Ishikawa (cell line): ENCODE measurements at regions not wholly inside any gene's neighbourhood (a gene's known extent, or its start where the extent isn't known, plus 50 kb on each side); places are given as distances from the start of the nearest gene placed in this dataset.

Source experiments
- CEBPB ChIP-seq: IDR thresholded peaks from 2 replicates; pipeline ENCODE4 v1.6.1; 2012
- CREB1 ChIP-seq: IDR thresholded peaks from 2 replicates; pipeline ENCODE4 v1.6.1; 2012; ENCODE audit warnings: low read depth
- EGR1 ChIP-seq: IDR thresholded peaks from 2 replicates; pipeline ENCODE4 v1.6.1; 2012
- EP300 ChIP-seq: IDR thresholded peaks from 2 replicates; pipeline ENCODE4 v1.6.1; 2012; ENCODE audit warnings: borderline replicate concordance
- FOXM1 ChIP-seq: IDR thresholded peaks from 2 replicates; pipeline ENCODE4 v1.6.1; 2012; ENCODE audit warnings: low read depth, borderline replicate concordance
- NFIC ChIP-seq: IDR thresholded peaks from 2 replicates; pipeline ENCODE4 v1.6.1; 2012
- RAD21 ChIP-seq: IDR thresholded peaks from 2 replicates; pipeline ENCODE4 v1.6.1; 2012; ENCODE audit warnings: low read depth
- TAF1 ChIP-seq: IDR thresholded peaks from 2 replicates; pipeline ENCODE4 v1.6.1; 2012; ENCODE audit warnings: low read depth, mild to moderate bottlenecking
- TCF12 ChIP-seq: IDR thresholded peaks from 2 replicates; pipeline ENCODE4 v1.6.1; 2012; ENCODE audit warnings: low read depth
- TEAD4 ChIP-seq: IDR thresholded peaks from 2 replicates; pipeline ENCODE4 v1.6.1; 2012
- YY1 ChIP-seq: IDR thresholded peaks from 2 replicates; pipeline ENCODE4 v1.6.1; 2012; ENCODE audit warnings: low read depth
- TF ChIP-seq, protein P1 (sequence below): IDR thresholded peaks from 2 replicates; pipeline ENCODE4 v1.6.1; 2012; ENCODE audit warnings: low read depth, mild to moderate bottlenecking
- TF ChIP-seq, protein P2 (sequence below): IDR thresholded peaks from 2 replicates; pipeline ENCODE4 v1.6.1; 2012
- TF ChIP-seq, protein P3 (sequence below): IDR thresholded peaks from 2 replicates; pipeline ENCODE4 v1.6.1; 2012

DNA sequence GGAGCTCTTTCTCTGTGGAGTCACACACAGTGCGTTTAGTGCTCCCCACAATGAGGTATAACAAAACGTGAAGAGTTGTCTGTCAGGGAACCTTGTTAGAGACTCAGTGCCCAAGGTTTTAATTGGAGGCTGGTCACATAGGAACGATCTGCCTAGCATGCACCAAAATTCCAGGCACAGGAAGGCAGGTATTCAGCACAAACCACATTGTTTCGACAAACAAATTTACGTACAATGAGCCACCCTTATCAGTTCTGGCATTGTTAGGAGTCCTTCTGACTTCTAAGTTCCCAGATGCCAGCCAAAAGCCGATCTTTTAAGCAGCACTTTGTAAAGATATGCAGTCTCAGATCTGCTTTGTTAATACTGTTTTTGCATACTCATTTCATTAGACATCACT, 414.2 kb upstream of the MTPN start:
- TF ChIP-seq CREB1 = no peak
- TF ChIP-seq EP300 = no peak
- TF ChIP-seq TAF1 = no peak
- no peak for TF ChIP-seq EGR1
- TF ChIP-seq TCF12 = no peak
- TF ChIP-seq, protein P1, sequence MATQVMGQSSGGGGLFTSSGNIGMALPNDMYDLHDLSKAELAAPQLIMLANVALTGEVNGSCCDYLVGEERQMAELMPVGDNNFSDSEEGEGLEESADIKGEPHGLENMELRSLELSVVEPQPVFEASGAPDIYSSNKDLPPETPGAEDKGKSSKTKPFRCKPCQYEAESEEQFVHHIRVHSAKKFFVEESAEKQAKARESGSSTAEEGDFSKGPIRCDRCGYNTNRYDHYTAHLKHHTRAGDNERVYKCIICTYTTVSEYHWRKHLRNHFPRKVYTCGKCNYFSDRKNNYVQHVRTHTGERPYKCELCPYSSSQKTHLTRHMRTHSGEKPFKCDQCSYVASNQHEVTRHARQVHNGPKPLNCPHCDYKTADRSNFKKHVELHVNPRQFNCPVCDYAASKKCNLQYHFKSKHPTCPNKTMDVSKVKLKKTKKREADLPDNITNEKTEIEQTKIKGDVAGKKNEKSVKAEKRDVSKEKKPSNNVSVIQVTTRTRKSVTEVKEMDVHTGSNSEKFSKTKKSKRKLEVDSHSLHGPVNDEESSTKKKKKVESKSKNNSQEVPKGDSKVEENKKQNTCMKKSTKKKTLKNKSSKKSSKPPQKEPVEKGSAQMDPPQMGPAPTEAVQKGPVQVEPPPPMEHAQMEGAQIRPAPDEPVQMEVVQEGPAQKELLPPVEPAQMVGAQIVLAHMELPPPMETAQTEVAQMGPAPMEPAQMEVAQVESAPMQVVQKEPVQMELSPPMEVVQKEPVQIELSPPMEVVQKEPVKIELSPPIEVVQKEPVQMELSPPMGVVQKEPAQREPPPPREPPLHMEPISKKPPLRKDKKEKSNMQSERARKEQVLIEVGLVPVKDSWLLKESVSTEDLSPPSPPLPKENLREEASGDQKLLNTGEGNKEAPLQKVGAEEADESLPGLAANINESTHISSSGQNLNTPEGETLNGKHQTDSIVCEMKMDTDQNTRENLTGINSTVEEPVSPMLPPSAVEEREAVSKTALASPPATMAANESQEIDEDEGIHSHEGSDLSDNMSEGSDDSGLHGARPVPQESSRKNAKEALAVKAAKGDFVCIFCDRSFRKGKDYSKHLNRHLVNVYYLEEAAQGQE = no peak
- TF ChIP-seq, protein P2, sequence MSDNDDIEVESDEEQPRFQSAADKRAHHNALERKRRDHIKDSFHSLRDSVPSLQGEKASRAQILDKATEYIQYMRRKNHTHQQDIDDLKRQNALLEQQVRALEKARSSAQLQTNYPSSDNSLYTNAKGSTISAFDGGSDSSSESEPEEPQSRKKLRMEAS = no peak
- no peak for TF ChIP-seq YY1
- TF ChIP-seq, protein P3, sequence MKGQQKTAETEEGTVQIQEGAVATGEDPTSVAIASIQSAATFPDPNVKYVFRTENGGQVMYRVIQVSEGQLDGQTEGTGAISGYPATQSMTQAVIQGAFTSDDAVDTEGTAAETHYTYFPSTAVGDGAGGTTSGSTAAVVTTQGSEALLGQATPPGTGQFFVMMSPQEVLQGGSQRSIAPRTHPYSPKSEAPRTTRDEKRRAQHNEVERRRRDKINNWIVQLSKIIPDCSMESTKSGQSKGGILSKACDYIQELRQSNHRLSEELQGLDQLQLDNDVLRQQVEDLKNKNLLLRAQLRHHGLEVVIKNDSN = no peak
- TF ChIP-seq RAD21 = no peak
- TF ChIP-seq CEBPB = no peak
- no peak for TF ChIP-seq NFIC
- no peak for TF ChIP-seq TEAD4
- no peak for TF ChIP-seq FOXM1
